GM23248 (cell line): ENCODE measurements at regions not wholly inside any gene's neighbourhood (a gene's known extent, or its start where the extent isn't known, plus 50 kb on each side); places are given as distances from the start of the nearest gene placed in this dataset.
"Not testable (repeated sequence)": the region's sequence is repeated elsewhere in the genome, so short reads cannot be mapped to it uniquely, and the experiment has no call there.

Experiments used
- EZH2 ChIP-seq: fragments of 200-600 bp; sonication (generic); IDR thresholded peaks from 2 replicates; pipeline ENCODE4 v1.6.1; 2018; ENCODE audit warnings: antibody characterized with exemption, mild to moderate bottlenecking; ENCODE audit not compliant: insufficient read depth, poor library complexity, severe bottlenecking
- EZH2phosphoT487 ChIP-seq: fragments of 200-600 bp; sonication (generic); IDR thresholded peaks from 2 replicates; pipeline ENCODE4 v1.6.1; 2018; ENCODE audit warnings: antibody characterized with exemption, moderate library complexity, mild to moderate bottlenecking, low read depth; ENCODE audit not compliant: insufficient read depth

GRCh38 chr17:27957446-27957793 lies 64.3 kb upstream of the LYRM9 start:
- not testable (repeated sequence) for TF ChIP-seq EZH2, EZH2phosphoT487
